Heart left ventricle (tissue), 16 donors: ENCODE measurements at regions not wholly inside any gene's neighbourhood (a gene's known extent, or its start where the extent isn't known, plus 50 kb on each side); places are given as distances from the start of the nearest gene placed in this dataset.

Experiments used
- ATAC-seq, 4 donors: fragments of 200-7000 bp; cut with Tn5 transposase; one replicate each; pipeline ENCODE4 v1.9.1; 2020 to 2022; ENCODE audit warnings: moderate library complexity in 4 of 4, mild to moderate bottlenecking in 3 of 4, moderate number of reproducible peaks in 1 of 4
- DNase-seq, 5 donors: peaks; one replicate each; pipeline ENCODE4 v3.0.0-alpha.2; 2020
- H3K27ac ChIP-seq, 12 donors: fragments of 200-600 bp; sonication (generic) in 4 of 12; one replicate each; pipeline versions ENCODE4 v1.5.0 to v1.8.0; 2016 to 2022; ENCODE audit warnings: mild to moderate bottlenecking in 2 of 12
- H3K27me3 ChIP-seq, 9 donors: fragments of 200-600 bp; sonication (generic) in 2 of 9; one replicate each; pipeline versions ENCODE4 v1.5.1 to v1.8.0; 2016 to 2022; ENCODE audit warnings: mild to moderate bottlenecking in 3 of 9
- H3K36me3 ChIP-seq, 9 donors: fragments of 200-600 bp; sonication (generic) in 2 of 9; one replicate each; pipeline versions ENCODE4 v1.5.0 to v1.8.0; 2018 to 2022; ENCODE audit warnings: mild to moderate bottlenecking in 2 of 9
- H3K4me1 ChIP-seq, 12 donors: fragments of 200-600 bp; sonication (generic) in 4 of 12; one replicate each; pipeline versions ENCODE4 v1.5.0 to v1.8.0; 2016 to 2022; ENCODE audit warnings: mild to moderate bottlenecking in 3 of 12
- H3K4me3 ChIP-seq, 12 donors: fragments of 200-600 bp; sonication (generic) in 4 of 12; one replicate each; pipeline versions ENCODE4 v1.5.0 to v1.8.0; 2017 to 2022; ENCODE audit warnings: mild to moderate bottlenecking in 9 of 12, moderate library complexity in 4 of 12
- H3K9me3 ChIP-seq, 12 donors: fragments of 200-600 bp; sonication (generic) in 4 of 12; one replicate each; pipeline versions ENCODE4 v1.5.0 to v1.8.0; 2016 to 2022; ENCODE audit warnings: mild to moderate bottlenecking in 1 of 12
- CTCF ChIP-seq, 12 donors: fragments of 200-600 bp; sonication (generic) in 4 of 12; IDR thresholded peaks; one replicate each; pipeline versions ENCODE4 v1.5.0 to v1.8.0; 2018 to 2022; ENCODE audit warnings: antibody characterized with exemption in 12 of 12, mild to moderate bottlenecking in 5 of 12
- POLR2A ChIP-seq, 2 donors: fragments of 450-650 bp; IDR thresholded peaks; one replicate each; pipeline ENCODE4 v1.6.1; 2017; ENCODE audit warnings: antibody characterized with exemption in 2 of 2, mild to moderate bottlenecking in 2 of 2, moderate library complexity in 2 of 2
- WGBS, 4 donors: extraction: QIAGEN DNeasy Blood & Tissue Kit in 2 of 4; methylation state at CpG; one replicate each; pipeline versions ENCODE4 v1.1.5 to v1.1.7; 2013 to 2018; 5-methylcytosine and 5-hydroxymethylcytosine counted together
- intact Hi-C, 10 donors: fragments of 100-400 bp; cut with DNase I; formaldehyde crosslinking; loops; one replicate each; pipeline versions ENCODE4 v1.11.1 to v1.14.2; 2022
- donor health status: ischemic (EF 13 %, LVEDD 7.1; RV severe dilation, severe dysfunction).
- donor health status: healthy with polysubstance abuse.
- donor health status: DM: no; HTN: yes; CAD: no.
- donor health status: DM: no; HTN: no; CAD: no.
- donor health status: ischemic (EF 25% LVEDD 6.9; RV normal size, moderate dysfunction).
- donor health status: ischemic (EF 25% LVEDD 5.7; RV mildly dilated, moderate dysfunction).
- donor health status: healthy.
- donor health status: DM: yes; HTN: yes; CAD: no.
- donor health status: ischemic (EF 35%, LVEDD 5.7; RV mildly dilated, moderate dysfunction).
- donor health status: nonischemic (EF 11% LVEDD 7.7; RV severe dilation, severe dysfunction).
- donor health status: DM: yes; HTN: yes; CAD: no.
- donor health status: PGD.
- donor health status: ischemic (EF 29% LVEDD 5.4; RV normal size, mild dysfunction).
- donor health status: nonischemic (EF 23%, LVEDD 6.1; RV moderate dilation, normal function).

GRCh38 chr6:8657522-8657921, 222.2 kb upstream of the SLC35B3 start:
- no peak overlapping the region for H3K27ac ChIP-seq
- no peaks in the 10 kb centered on the region for H3K36me3 ChIP-seq
- DNase-seq (no peak), ATAC-seq (no peak)
- no peaks in the 10 kb centered on the region for H3K9me3 ChIP-seq
- H3K4me1 ChIP-seq = peaks cover 0 to 9% (median 0%) of the 10 kb centered on the region in 12 donors
- no peak overlapping the region for H3K4me3 ChIP-seq
- TF ChIP-seq CTCF (IDR thresholded peaks at IDR 0.05) (no peak), POLR2A (IDR thresholded peaks at IDR 0.05) (no peak)
- no peaks in the 10 kb centered on the region for H3K27me3 ChIP-seq
- intact Hi-C loops = no loop called here

- intact Hi-C loops = no loop called here
- TF ChIP-seq POLR2A (IDR thresholded peaks at IDR 0.05) (no peak), CTCF (IDR thresholded peaks at IDR 0.05) (no peak)
- DNase-seq = no peak
- Histone ChIP-seq H3K27me3 (no peaks in the 10 kb centered on the region), H3K27ac (no peak overlapping the region), H3K36me3 (no peaks in the 10 kb centered on the region), H3K9me3 (no peaks in the 10 kb centered on the region), H3K4me1 (peaks cover 0 to 9% (median 0%) of the 10 kb centered on the region in 12 donors), H3K4me3 (no peak overlapping the region)
- WGBS, 4 donors = 72 to 82% (median 78%) methylated on average over 5 of the region's 5 CpGs
- no peak for ATAC-seq
Measured at GRCh38 chr6:8655670-8656454, 220.5 kb upstream of the SLC35B3 start.

- Histone ChIP-seq H3K27me3 (no peaks in the 10 kb centered on the region), H3K4me3 (no peak overlapping the region), H3K4me1 (peaks cover 0 to 4% (median 0%) of the 10 kb centered on the region in 12 donors), H3K9me3 (peaks cover 0 to 9% (median 0%) of the 10 kb centered on the region in 12 donors), H3K27ac (no peak overlapping the region), H3K36me3 (no peaks in the 10 kb centered on the region)
- WGBS, 4 donors = 67 to 79% (median 76%) methylated on average over 3 of the region's 3 CpGs
- DNase-seq = no peak
- intact Hi-C loops = no loop called here
- no peak for ATAC-seq
- TF ChIP-seq POLR2A (IDR thresholded peaks at IDR 0.05) (no peak), CTCF (IDR thresholded peaks at IDR 0.05) (no peak)
Measured at GRCh38 chr6:8652710-8653109, 217.4 kb upstream of the SLC35B3 start.

- H3K9me3 ChIP-seq = peaks cover 0 to 9% (median 0%) of the 10 kb centered on the region in 12 donors
- no peak overlapping the region for H3K27ac ChIP-seq
- H3K27me3 ChIP-seq = no peaks in the 10 kb centered on the region
- 74 to 90% (median 79%) methylated on average over 4 of the region's 4 CpGs for WGBS, 4 donors
- ATAC-seq (no peak), DNase-seq (no peak)
- TF ChIP-seq POLR2A (IDR thresholded peaks at IDR 0.05) (no peak), CTCF (IDR thresholded peaks at IDR 0.05) (no peak)
- no peaks in the 10 kb centered on the region for H3K4me1 ChIP-seq
- intact Hi-C loops = no loop called here
- H3K4me3 ChIP-seq = no peak overlapping the region
- H3K36me3 ChIP-seq = no peaks in the 10 kb centered on the region
Measured at GRCh38 chr6:8651998-8652397, 216.7 kb upstream of the SLC35B3 start.
